Gastrocnemius medialis (tissue), 4 donors: ENCODE measurements at regions not wholly inside any gene's neighbourhood (a gene's known extent, or its start where the extent isn't known, plus 50 kb on each side); places are given as distances from the start of the nearest gene placed in this dataset.

Source experiments
- ATAC-seq, 2 donors: fragments of 150-250 bp; one replicate each; pipeline ENCODE4 v1.9.1; 2016
- DNase-seq, 2 donors: peaks; one replicate each; pipeline ENCODE4 v3.0.0-alpha.2; 2019
- H3K27ac ChIP-seq, 4 donors: fragments of 200-600 bp; sonication (generic); 1 replicate in 1 of 4; 2 replicates in 3 of 4; pipeline ENCODE4 v1.5.1; 2016 to 2018; ENCODE audit warnings: mild to moderate bottlenecking in 2 of 4, moderate library complexity in 1 of 4
- H3K27me3 ChIP-seq, 3 donors: fragments of 200-600 bp; sonication (generic) in 2 of 3; 1 replicate in 1 of 3; 2 replicates in 2 of 3; pipeline versions ENCODE4 v1.5.1 to v1.6.0; 2016 to 2019; ENCODE audit warnings: mild to moderate bottlenecking in 1 of 3, moderate library complexity in 1 of 3
- H3K36me3 ChIP-seq, 2 donors: fragments of 200-600 bp; sonication (generic) in 1 of 2; one replicate each; pipeline ENCODE4 v1.5.1; 2017 to 2018
- H3K4me1 ChIP-seq, 2 donors: fragments of 200-600 bp; sonication (generic) in 1 of 2; one replicate each; pipeline ENCODE4 v1.5.1; 2016 to 2017; ENCODE audit warnings: mild to moderate bottlenecking in 2 of 2
- H3K4me3 ChIP-seq, 4 donors: fragments of 200-600 bp; sonication (generic) in 3 of 4; 1 replicate in 1 of 4; 2 replicates in 3 of 4; pipeline ENCODE4 v1.5.1; 2016 to 2019; ENCODE audit warnings: mild to moderate bottlenecking in 2 of 4
- H3K9me3 ChIP-seq, 3 donors: fragments of 200-600 bp; sonication (generic) in 2 of 3; 1 replicate in 1 of 3; 2 replicates in 2 of 3; pipeline ENCODE4 v1.5.1; 2016 to 2019
- POLR2A ChIP-seq, 2 donors: fragments of 450-650 bp; IDR thresholded peaks; one replicate each; pipeline ENCODE4 v1.6.1; 2017; ENCODE audit warnings: antibody characterized with exemption in 2 of 2, mild to moderate bottlenecking in 2 of 2, moderate library complexity in 2 of 2
- in situ Hi-C, 4 donors: fragments of 200-750 bp; cut with MboI; loops; one replicate each; pipeline versions ENCODE4 v1.15.0 to v1.8.0; 2017; ENCODE audit warnings: low sequenced_read_pairs in 4 of 4
- intact Hi-C: fragments of 100-400 bp; cut with DNase I; formaldehyde crosslinking; loops from one replicate; pipeline ENCODE4 v1.15.1; 2023; ENCODE audit warnings: low total_unique reads
- TF ChIP-seq, protein P1 (sequence below), 5 experiments: fragments of 450-650 bp in 3 of 5; fragments of 200-600 bp in 2 of 5; sonication (generic) in 2 of 5; IDR thresholded peaks in 4 of 5; conservative IDR thresholded peaks in 1 of 5; 1 replicate in 4 of 5; 2 replicates in 1 of 5; pipeline ENCODE4 v1.5.1; 2016 to 2019; ENCODE audit warnings: antibody characterized with exemption in 5 of 5, mild to moderate bottlenecking in 3 of 5, moderate library complexity in 3 of 5

DNA sequence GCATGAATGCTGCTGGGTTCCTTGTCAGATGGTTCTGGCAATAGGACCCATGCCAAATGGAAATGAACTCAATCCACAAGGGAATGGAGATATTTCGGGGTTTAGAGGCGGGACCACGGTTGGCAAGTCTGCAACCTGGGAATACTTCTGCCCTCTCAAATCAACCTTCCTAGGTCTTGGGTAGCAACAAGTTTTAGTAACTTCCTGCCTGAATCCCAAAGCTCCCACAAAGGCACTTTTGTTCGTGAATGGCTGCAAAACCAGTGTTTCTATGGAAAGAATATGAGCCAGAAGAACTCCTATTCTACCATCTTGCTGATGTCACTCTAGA, 790.1 kb upstream of the SLC8A1 start:
- intact Hi-C loops = no loop called here
- Histone ChIP-seq H3K4me1 (no peaks in the 10 kb centered on the region), H3K27me3 (no peaks in the 10 kb centered on the region), H3K4me3 (no peak overlapping the region), H3K9me3 (no peaks in the 10 kb centered on the region), H3K27ac (no peak overlapping the region), H3K36me3 (no peaks in the 10 kb centered on the region)
- in situ Hi-C loops = no loop called here
- DNase-seq = no peak
- TF ChIP-seq, protein P1, sequence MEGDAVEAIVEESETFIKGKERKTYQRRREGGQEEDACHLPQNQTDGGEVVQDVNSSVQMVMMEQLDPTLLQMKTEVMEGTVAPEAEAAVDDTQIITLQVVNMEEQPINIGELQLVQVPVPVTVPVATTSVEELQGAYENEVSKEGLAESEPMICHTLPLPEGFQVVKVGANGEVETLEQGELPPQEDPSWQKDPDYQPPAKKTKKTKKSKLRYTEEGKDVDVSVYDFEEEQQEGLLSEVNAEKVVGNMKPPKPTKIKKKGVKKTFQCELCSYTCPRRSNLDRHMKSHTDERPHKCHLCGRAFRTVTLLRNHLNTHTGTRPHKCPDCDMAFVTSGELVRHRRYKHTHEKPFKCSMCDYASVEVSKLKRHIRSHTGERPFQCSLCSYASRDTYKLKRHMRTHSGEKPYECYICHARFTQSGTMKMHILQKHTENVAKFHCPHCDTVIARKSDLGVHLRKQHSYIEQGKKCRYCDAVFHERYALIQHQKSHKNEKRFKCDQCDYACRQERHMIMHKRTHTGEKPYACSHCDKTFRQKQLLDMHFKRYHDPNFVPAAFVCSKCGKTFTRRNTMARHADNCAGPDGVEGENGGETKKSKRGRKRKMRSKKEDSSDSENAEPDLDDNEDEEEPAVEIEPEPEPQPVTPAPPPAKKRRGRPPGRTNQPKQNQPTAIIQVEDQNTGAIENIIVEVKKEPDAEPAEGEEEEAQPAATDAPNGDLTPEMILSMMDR (IDR thresholded peaks at IDR 0.05 in 4 of 5, conservative IDR thresholded peaks at IDR 0.05 in 1 of 5) = no peak
- no peak for TF ChIP-seq POLR2A (IDR thresholded peaks at IDR 0.05)
- no peak for ATAC-seq

DNA sequence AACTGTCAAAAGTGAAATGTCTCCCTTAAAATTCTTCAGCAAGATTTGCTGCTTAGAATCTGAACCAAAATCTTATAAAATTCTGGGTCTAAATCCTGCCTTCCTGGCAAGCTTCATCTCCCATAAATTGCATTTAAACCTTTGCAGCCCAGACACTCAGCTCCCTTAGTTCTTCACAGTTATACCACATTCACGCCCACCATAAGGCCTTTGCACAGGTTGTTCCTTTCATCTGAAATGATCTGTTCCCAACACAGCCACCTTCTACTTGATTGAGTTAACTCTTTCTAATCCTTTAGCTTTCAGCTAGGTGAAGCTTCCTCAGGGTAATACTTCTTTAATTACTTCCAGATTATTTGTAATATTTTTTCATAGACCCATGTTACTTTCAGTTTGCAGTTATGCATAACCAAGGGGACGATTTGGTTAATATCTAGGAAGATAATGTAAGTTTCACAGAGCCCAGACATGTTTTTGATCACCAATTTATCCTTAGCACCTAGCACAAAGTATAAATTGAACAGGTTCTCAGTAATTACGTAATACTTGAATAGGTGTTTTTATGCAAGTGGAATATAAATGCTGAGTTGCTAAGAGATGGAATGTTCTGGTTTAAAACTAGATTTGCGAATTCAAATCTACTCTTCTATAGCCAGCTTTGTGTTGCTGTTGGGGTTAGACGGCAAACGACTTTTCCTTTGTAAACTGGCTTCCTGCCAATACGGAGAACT, 779.7 kb upstream of the PKDCC start:
- TF ChIP-seq, protein P1 (IDR thresholded peaks at IDR 0.05 in 4 of 5, conservative IDR thresholded peaks at IDR 0.05 in 1 of 5) = no peak
- TF ChIP-seq POLR2A (IDR thresholded peaks at IDR 0.05) = no peak
- no peaks in the 10 kb centered on the region for H3K9me3 ChIP-seq
- no peak for DNase-seq
- no peak overlapping the region for H3K27ac ChIP-seq
- H3K27me3 ChIP-seq = no peaks in the 10 kb centered on the region
- no peak for ATAC-seq
- H3K4me3 ChIP-seq = no peak overlapping the region
- intact Hi-C loops (no loop called here), in situ Hi-C loops (no loop called here)
- no peaks in the 10 kb centered on the region for H3K36me3 ChIP-seq
- no peaks in the 10 kb centered on the region for H3K4me1 ChIP-seq

DNA sequence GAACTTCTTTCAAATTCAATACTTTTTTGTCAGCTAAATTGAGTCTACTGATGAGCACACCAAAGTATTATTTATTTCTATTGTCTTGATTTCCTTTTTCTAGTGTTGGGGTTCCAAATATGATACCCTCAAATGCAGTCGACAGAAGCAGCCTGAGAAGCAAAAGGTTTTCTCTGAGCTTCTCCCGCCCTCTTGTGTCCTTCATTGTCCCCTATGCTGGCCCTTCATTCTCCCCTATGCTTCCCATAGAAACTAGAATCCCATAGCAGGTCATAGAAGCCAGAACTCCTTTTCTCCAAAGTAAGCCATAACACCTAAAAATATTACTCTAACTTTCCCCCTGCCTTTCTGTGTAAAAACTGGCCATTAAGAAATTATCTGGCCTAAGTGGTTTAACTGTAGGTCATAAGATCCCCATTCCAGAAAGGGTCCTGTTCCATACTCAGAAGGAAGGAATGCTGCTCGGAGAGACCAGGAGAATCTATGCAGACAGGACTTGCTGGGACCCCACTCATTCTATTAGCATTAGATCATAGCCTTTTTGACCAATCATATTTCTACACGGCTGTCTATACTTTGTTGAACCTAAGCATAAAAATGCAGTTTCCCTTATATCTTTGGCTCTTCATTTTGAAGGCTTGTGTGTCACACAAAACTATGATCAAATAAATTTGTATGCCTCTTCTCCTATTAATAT, 764.6 kb upstream of the PKDCC start:
- in situ Hi-C loops (no loop called here), intact Hi-C loops (no loop called here)
- DNase-seq = no peak

DNA sequence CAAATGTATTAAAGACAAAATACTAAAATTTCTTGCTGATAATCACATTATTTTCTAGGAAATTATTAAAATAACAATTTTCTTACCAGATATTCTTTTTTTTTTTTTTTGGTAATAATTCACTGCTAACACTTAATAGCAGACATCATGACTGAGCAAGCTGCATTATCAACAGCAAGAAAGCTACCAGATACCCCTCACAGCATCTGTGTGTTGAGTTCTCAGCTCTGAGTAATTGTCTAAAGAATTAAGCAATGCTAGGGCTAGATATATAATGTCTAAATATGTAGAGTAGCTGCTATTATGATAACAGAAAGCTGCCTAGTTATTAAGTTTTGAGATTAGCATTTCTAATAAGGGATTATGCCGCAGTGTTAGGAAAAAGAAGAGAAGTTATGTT, 754.3 kb upstream of the PKDCC start:
- Histone ChIP-seq H3K4me3 (no peak overlapping the region), H3K27me3 (no peaks in the 10 kb centered on the region), H3K4me1 (no peaks in the 10 kb centered on the region), H3K27ac (no peak overlapping the region), H3K36me3 (no peaks in the 10 kb centered on the region), H3K9me3 (no peaks in the 10 kb centered on the region)
- no peak for ATAC-seq
- in situ Hi-C loops = no loop called here
- intact Hi-C loops = no loop called here
- TF ChIP-seq, protein P1 (IDR thresholded peaks at IDR 0.05 in 4 of 5, conservative IDR thresholded peaks at IDR 0.05 in 1 of 5) = no peak
- no peak for TF ChIP-seq POLR2A (IDR thresholded peaks at IDR 0.05)
- no peak for DNase-seq

More for the DNA sequence above, 764.6 kb upstream of the PKDCC start:
- no peak overlapping the region for H3K4me3 ChIP-seq
- no peak overlapping the region for H3K27ac ChIP-seq
- no peaks in the 10 kb centered on the region for H3K4me1 ChIP-seq
- no peaks in the 10 kb centered on the region for H3K9me3 ChIP-seq
- no peaks in the 10 kb centered on the region for H3K27me3 ChIP-seq
- H3K36me3 ChIP-seq = no peaks in the 10 kb centered on the region
- TF ChIP-seq, protein P1 (IDR thresholded peaks at IDR 0.05 in 4 of 5, conservative IDR thresholded peaks at IDR 0.05 in 1 of 5) = no peak
- no peak for TF ChIP-seq POLR2A (IDR thresholded peaks at IDR 0.05)
- no peak for ATAC-seq
